Psoas muscle (tissue), 7 donors: ENCODE measurements at regions not wholly inside any gene's neighbourhood (a gene's known extent, or its start where the extent isn't known, plus 50 kb on each side); places are given as distances from the start of the nearest gene placed in this dataset.

ENCODE experiments used
- ATAC-seq, 4 donors: fragments of 200-7000 bp; cut with Tn5 transposase; one replicate each; pipeline ENCODE4 v1.9.1; 2020; ENCODE audit warnings: moderate library complexity in 3 of 4, mild to moderate bottlenecking in 2 of 4
- DNase-seq, 2 donors: peaks; one replicate each; pipeline ENCODE4 v3.0.0-alpha.2; 2020
- H3K27ac ChIP-seq: fragments of 200-600 bp; one replicate; pipeline ENCODE4 v1.8.0; 2022
- H3K27me3 ChIP-seq, 3 donors: fragments of 200-600 bp in 1 of 3; one replicate each; pipeline versions ENCODE4 v1.6.1 to v1.8.0; 2013 to 2022; ENCODE audit warnings: low read length in 2 of 3, mild to moderate bottlenecking in 2 of 3, moderate library complexity in 1 of 3; ENCODE audit not compliant: insufficient read depth in 3 of 3
- H3K36me3 ChIP-seq, 2 donors: fragments of 200-600 bp in 1 of 2; one replicate each; pipeline versions ENCODE4 v1.6.1 to v1.8.0; 2013 to 2022; ENCODE audit warnings: low read depth in 1 of 2, mild to moderate bottlenecking in 1 of 2, moderate library complexity in 1 of 2; ENCODE audit not compliant: insufficient read depth in 1 of 2
- H3K4me1 ChIP-seq: fragments of 200-600 bp; one replicate; pipeline ENCODE4 v1.8.0; 2022
- H3K4me3 ChIP-seq: fragments of 200-600 bp; one replicate; pipeline ENCODE4 v1.8.0; 2022; ENCODE audit warnings: mild to moderate bottlenecking
- H3K9me3 ChIP-seq: fragments of 200-600 bp; one replicate; pipeline ENCODE4 v1.8.0; 2022
- WGBS, 3 donors: extraction: QIAGEN DNeasy Blood & Tissue Kit; methylation state at CpG; one replicate each; pipeline versions ENCODE4 v1.1.6 to v1.1.7; 2013; 5-methylcytosine and 5-hydroxymethylcytosine counted together
- intact Hi-C, 2 donors: fragments of 100-400 bp; cut with DNase I; formaldehyde crosslinking; loops; one replicate each; pipeline versions ENCODE4 v1.11.0 to v1.14.2; 2022
- TF ChIP-seq, protein P1 (sequence below): fragments of 200-600 bp; IDR thresholded peaks from one replicate; pipeline ENCODE4 v1.8.0; 2022; ENCODE audit warnings: antibody characterized with exemption
- donor health status: healthy with polysubstance abuse.
- donor health status: DM: no; HTN: no; CAD: no; lungs with moderate emphysema.
- donor health status: Bipolar disorder and iron deficiency.
- donor health status: healthy.
- donor health status: DM: yes; HTN: yes; CAD: no.
- donor health status: DM: no; HTN: no; CAD: no.
- donor health status: DM: yes; HTN: yes; CAD: no.

DNA sequence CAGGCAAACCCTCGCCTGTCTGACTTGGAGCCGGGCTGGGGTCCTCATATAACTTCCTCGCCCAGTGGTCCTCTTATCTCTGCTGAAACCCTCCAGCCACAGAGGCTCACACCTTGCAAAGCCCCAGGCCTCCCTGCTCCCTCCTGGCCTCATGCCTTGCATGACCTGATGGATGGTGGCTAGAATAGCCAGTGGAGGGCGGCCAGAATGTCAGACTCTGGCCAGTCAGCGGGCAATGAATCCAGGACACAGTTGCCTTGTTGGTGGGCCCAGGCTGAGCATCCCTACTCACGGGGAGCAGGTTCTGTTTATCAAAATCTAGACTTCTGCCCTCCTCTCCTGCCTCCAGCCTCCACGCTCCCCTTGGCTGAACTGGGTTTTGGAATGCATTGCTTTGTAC, 69.1 kb upstream of the WNT11 start:
- ATAC-seq (no peak), DNase-seq (no peak)
- Histone ChIP-seq H3K9me3 (peaks cover 2% of the 10 kb centered on the region), H3K4me1 (no peaks in the 10 kb centered on the region), H3K4me3 (no peak overlapping the region), H3K27me3 (no peaks in the 10 kb centered on the region), H3K36me3 (no peaks in the 10 kb centered on the region), H3K27ac (no peak overlapping the region)
- 81 to 95% (median 91%) methylated on average over 7 of the region's 7 CpGs for WGBS, 3 donors
- intact Hi-C loops: no loop called here
- TF ChIP-seq, protein P1, sequence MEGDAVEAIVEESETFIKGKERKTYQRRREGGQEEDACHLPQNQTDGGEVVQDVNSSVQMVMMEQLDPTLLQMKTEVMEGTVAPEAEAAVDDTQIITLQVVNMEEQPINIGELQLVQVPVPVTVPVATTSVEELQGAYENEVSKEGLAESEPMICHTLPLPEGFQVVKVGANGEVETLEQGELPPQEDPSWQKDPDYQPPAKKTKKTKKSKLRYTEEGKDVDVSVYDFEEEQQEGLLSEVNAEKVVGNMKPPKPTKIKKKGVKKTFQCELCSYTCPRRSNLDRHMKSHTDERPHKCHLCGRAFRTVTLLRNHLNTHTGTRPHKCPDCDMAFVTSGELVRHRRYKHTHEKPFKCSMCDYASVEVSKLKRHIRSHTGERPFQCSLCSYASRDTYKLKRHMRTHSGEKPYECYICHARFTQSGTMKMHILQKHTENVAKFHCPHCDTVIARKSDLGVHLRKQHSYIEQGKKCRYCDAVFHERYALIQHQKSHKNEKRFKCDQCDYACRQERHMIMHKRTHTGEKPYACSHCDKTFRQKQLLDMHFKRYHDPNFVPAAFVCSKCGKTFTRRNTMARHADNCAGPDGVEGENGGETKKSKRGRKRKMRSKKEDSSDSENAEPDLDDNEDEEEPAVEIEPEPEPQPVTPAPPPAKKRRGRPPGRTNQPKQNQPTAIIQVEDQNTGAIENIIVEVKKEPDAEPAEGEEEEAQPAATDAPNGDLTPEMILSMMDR: no peak

DNA sequence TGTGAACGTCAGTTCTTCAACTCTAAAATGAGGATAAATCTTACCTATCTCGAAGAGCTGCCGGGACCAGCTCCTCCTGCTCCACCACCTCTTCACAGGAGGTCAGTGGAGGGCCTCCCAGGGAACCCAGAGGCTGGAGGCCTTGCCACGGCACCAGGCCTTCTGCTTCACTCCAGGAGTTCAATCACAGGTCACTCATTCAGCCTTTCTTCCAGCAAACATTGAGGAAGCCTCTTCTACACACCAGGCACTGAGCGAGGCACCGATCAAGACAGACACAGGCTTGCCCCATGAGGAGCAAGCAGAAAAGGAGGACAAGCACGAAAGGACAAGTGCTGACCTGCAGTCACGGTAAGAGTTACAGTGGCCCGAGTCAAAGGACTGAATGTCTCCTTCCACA, 64.8 kb upstream of the WNT11 start:
- DNase-seq (no peak), ATAC-seq (no peak)
- H3K9me3 ChIP-seq: peaks cover 2% of the 10 kb centered on the region
- no peaks in the 10 kb centered on the region for H3K27me3 ChIP-seq
- no peak overlapping the region for H3K4me3 ChIP-seq
- intact Hi-C loops: no loop called here
- TF ChIP-seq, protein P1: no peak
- no peak overlapping the region for H3K27ac ChIP-seq
- H3K4me1 ChIP-seq: no peaks in the 10 kb centered on the region
- no peaks in the 10 kb centered on the region for H3K36me3 ChIP-seq
- 81 to 91% (median 85%) methylated on average over 9 of the region's 9 CpGs for WGBS, 3 donors

DNA sequence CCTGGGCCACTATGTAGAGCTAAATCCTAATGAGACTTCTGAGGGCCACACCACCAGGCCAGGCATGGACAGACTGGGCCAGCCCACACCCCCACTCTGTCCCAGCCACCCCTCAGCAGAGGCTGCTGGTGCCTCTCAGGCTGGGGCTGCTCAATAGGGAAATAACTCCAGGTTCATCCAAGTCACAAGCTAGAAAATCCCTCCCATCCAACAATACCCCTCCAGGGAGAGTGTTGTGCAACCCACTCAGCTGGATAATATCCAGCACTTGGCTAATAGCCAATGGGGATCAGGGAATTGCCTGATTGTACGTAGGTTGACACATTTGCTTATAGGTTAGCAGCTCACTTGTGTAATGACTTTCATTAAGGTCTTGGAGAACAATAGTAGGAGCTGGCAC, 64.1 kb upstream of the WNT11 start:
- WGBS, 3 donors: 27 to 71% (median 63%) methylated on average over 1 of the region's 1 CpG
- ATAC-seq: peak in 3 of 4 donors; percentile 34 to 60 (median 42)
- no peaks in the 10 kb centered on the region for H3K36me3 ChIP-seq
- TF ChIP-seq, protein P1: no peak
- H3K4me1 ChIP-seq: no peaks in the 10 kb centered on the region
- peak in 1 of 2 donors; percentile 73 for DNase-seq
- no peaks in the 10 kb centered on the region for H3K27me3 ChIP-seq
- H3K27ac ChIP-seq: peak overlapping the region; percentile 21
- no peak overlapping the region for H3K4me3 ChIP-seq
- peaks cover 2% of the 10 kb centered on the region for H3K9me3 ChIP-seq
- intact Hi-C loops: no loop called here

DNA sequence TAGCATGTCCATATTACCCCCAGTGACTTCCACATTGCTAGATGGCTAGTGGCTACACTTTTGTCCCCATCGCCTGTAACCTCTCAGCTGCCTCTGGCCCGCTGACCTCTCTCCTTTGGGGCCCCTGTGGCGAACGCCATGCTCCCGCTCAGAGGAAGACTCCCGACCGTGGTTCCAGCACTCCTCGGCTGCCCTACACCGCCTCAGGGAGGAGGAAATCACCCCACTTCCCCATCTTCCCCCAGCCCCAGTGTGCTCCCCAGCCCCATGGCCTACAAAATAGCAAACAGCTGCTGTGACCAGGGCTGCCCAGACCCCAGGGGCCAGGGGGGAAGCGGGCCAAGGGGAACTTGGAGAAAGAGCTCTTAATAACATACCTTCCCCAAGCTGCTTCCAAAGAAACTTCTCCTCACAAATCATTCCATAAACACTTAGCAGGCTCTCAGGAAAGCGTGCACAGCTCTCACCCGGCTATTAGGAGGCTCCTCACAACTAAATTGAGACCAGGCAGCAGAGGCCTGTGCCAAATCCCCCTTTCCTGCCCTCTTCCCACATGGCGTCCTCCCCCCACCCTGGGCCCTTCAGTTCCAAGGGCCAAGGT, 63.5 kb upstream of the WNT11 start:
- TF ChIP-seq, protein P1: no peak
- ATAC-seq (peak in 1 of 4 donors; percentile 29), DNase-seq (peak in 1 of 2 donors; percentile 73)
- intact Hi-C loops: no loop called here
- peaks cover 2% of the 10 kb centered on the region for H3K9me3 ChIP-seq
- no peaks in the 10 kb centered on the region for H3K4me1 ChIP-seq
- H3K36me3 ChIP-seq: no peaks in the 10 kb centered on the region
- no peaks in the 10 kb centered on the region for H3K27me3 ChIP-seq
- H3K4me3 ChIP-seq: no peak overlapping the region
- WGBS, 3 donors: 76 to 84% (median 77%) methylated on average over 11 to 13 of the region's 13 CpGs
- H3K27ac ChIP-seq: peak overlapping the region; percentile 21

DNA sequence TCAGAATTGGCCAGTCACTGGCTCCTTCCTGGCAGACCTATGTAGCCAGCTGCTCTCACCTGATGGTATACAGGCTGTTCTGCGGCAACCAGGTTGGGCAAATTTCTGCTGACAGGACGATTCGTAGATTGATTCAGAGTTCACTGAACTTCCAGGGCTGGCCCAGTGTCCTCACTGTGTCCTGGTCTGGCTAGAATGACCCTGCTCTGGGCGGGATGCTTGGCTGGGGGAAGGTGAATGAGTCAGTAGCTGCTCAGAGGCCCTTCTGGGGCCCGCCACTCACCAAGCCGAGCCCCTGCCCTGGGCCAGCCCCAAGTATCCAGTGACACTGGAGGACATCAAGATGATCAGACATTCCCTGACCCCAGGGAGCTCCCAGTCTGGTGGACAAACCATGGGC, 62.9 kb upstream of the WNT11 start:
- no peak overlapping the region for H3K27ac ChIP-seq
- TF ChIP-seq, protein P1: no peak
- H3K9me3 ChIP-seq: peaks cover 2% of the 10 kb centered on the region
- no peaks in the 10 kb centered on the region for H3K36me3 ChIP-seq
- ATAC-seq (peak; percentile 49 to 75 (median 55)), DNase-seq (peak; percentile 80 to 88)
- H3K4me3 ChIP-seq: no peak overlapping the region
- 84 to 91% (median 89%) methylated on average over 6 of the region's 6 CpGs for WGBS, 3 donors
- no peaks in the 10 kb centered on the region for H3K4me1 ChIP-seq
- no peaks in the 10 kb centered on the region for H3K27me3 ChIP-seq
- intact Hi-C loops: no loop called here
